Endothelial cell of umbilical vein (primary cell): ENCODE measurements at regions not wholly inside any gene's neighbourhood (a gene's known extent, or its start where the extent isn't known, plus 50 kb on each side); places are given as distances from the start of the nearest gene placed in this dataset.

Source experiments
- BruUV-seq: library from RNA; stranded (reverse); fragments of 400-500 nt; replicated peaks from 2 replicates; lab custom pipeline; 2021; lab: Mats Ljungman, UMichigan
- CTCF ChIA-PET: fragments of 300-600, 350-600 bp; sonication (Branson Sonifier 250); formaldehyde crosslinking; loops from one replicate; lab custom pipeline; 2021; ENCODE audit warnings: antibody characterized with exemption, inconsistent platforms; lab: Charles Lee
- POLR2A ChIA-PET: fragments of 300-600, 350-600 bp; sonication (Branson Sonifier 250); formaldehyde crosslinking; loops from one replicate; lab custom pipeline; 2021; ENCODE audit warnings: antibody characterized with exemption, inconsistent platforms; lab: Charles Lee
- DNase-seq: peaks from one replicate; pipeline ENCODE4 v3.0.0-alpha.2; 2011; ENCODE audit warnings: low read depth, low spot score
- FAIRE-seq: peaks from 2 replicates; lab custom pipeline; 2011; peaks lifted over from hg19 to GRCh38; lab: Jason Lieb, UNC
- H2AFZ ChIP-seq: 2 replicates; pipeline ENCODE4 v1.6.0; 2012; ENCODE audit warnings: low read depth, low read length, control low read depth, inconsistent platforms
- H3K27ac ChIP-seq: 2 replicates; pipeline ENCODE4 v1.5.1; 2011; ENCODE audit warnings: low read depth, mild to moderate bottlenecking, control low read depth, low read length, moderate library complexity; ENCODE audit not compliant: insufficient read depth
- H3K27me3 ChIP-seq, 2 experiments: 2 replicates each; pipeline versions ENCODE4 v1.6.0 to v1.6.1; 2011; ENCODE audit warnings: low read length in 2 of 2, mixed read lengths in 1 of 2; ENCODE audit not compliant: control insufficient read depth in 2 of 2, insufficient read depth in 2 of 2
- H3K36me3 ChIP-seq, 2 experiments: 2 replicates in 1 of 2; 3 replicates in 1 of 2; pipeline ENCODE4 v1.5.1; 2011; ENCODE audit warnings: low read length in 2 of 2, mild to moderate bottlenecking in 1 of 2, moderate library complexity in 1 of 2; ENCODE audit not compliant: control insufficient read depth in 2 of 2, insufficient read depth in 2 of 2; ENCODE audit errors: extremely low read depth in 1 of 2
- H3K4me1 ChIP-seq: 3 replicates; pipeline ENCODE4 v1.5.1; 2011; ENCODE audit warnings: mild to moderate bottlenecking, low read length; ENCODE audit not compliant: control insufficient read depth, insufficient read depth; ENCODE audit errors: extremely low read depth
- H3K4me2 ChIP-seq: 2 replicates; pipeline ENCODE4 v1.6.1; 2011; ENCODE audit warnings: low read length, control low read depth, mixed read lengths; ENCODE audit not compliant: insufficient read depth
- H3K4me3 ChIP-seq, 3 experiments: fragments of 200-600 bp in 1 of 3; sonication (generic), shearing (Covaris generic) in 1 of 3; replicated peaks in 1 of 3; 2 replicates each; pipeline ENCODE4 v1.5.1; 2011 to 2016; ENCODE audit warnings: control low read depth in 3 of 3, low read length in 3 of 3, mild to moderate bottlenecking in 2 of 3, inconsistent platforms in 1 of 3, low read depth in 1 of 3, moderate library complexity in 1 of 3; ENCODE audit not compliant: insufficient read depth in 1 of 3
- H3K79me2 ChIP-seq: 2 replicates; pipeline ENCODE4 v1.6.0; 2012; ENCODE audit warnings: low read length, inconsistent platforms; ENCODE audit not compliant: control insufficient read depth, insufficient read depth
- H3K9ac ChIP-seq: replicated peaks from 2 replicates; pipeline ENCODE3; 2011; ENCODE audit warnings: low read length, control low read depth; ENCODE audit not compliant: insufficient read depth; ENCODE audit errors: extremely low read depth
- H3K9me1 ChIP-seq: replicated peaks from 3 replicates; pipeline ENCODE4 v1.6.0; 2011; ENCODE audit warnings: mild to moderate bottlenecking, low read length; ENCODE audit not compliant: control insufficient read depth, insufficient read depth; ENCODE audit errors: extremely low read depth
- H3K9me3 ChIP-seq: replicated peaks from 2 replicates; pipeline ENCODE4 v1.5.1; 2012; ENCODE audit warnings: low read length, inconsistent platforms; ENCODE audit not compliant: control insufficient read depth, insufficient read depth
- H4K20me1 ChIP-seq: replicated peaks from 2 replicates; pipeline ENCODE3; 2011; ENCODE audit warnings: mild to moderate bottlenecking, low read length; ENCODE audit not compliant: control insufficient read depth, insufficient read depth; ENCODE audit errors: extremely low read depth
- EZH2 ChIP-seq: IDR thresholded peaks from 2 replicates; pipeline ENCODE4 v1.6.1; 2012; ENCODE audit warnings: borderline replicate concordance, low read depth, mild to moderate bottlenecking, moderate library complexity, low read length, inconsistent platforms; ENCODE audit not compliant: severe bottlenecking
- FOS ChIP-seq: IDR thresholded peaks from 2 replicates; pipeline ENCODE4 v1.6.1; 2011; ENCODE audit warnings: mild to moderate bottlenecking, low read length, moderate library complexity, borderline replicate concordance; ENCODE audit not compliant: insufficient read depth
- GATA2 ChIP-seq: IDR thresholded peaks from 2 replicates; pipeline ENCODE4 v1.7.0; 2011; ENCODE audit warnings: low read depth, mild to moderate bottlenecking, moderate library complexity, mixed read lengths, low read length; ENCODE audit not compliant: insufficient read length, insufficient read depth
- JUN ChIP-seq: IDR thresholded peaks from 2 replicates; pipeline ENCODE4 v1.6.1; 2011; ENCODE audit warnings: borderline replicate concordance, low read depth; ENCODE audit not compliant: insufficient read length, insufficient read depth
- MYC ChIP-seq: IDR thresholded peaks from one replicate; pipeline ENCODE4 v1.6.1; 2011; ENCODE audit warnings: mild to moderate bottlenecking, low read depth, low read length
- POLR2A ChIP-seq: IDR thresholded peaks from 2 replicates; pipeline ENCODE4 v1.6.1; 2012; ENCODE audit warnings: low read depth, mild to moderate bottlenecking, control low read depth, low read length
- POLR2AphosphoS5 ChIP-seq: IDR thresholded peaks from 2 replicates; pipeline ENCODE4 v1.6.1; 2012; ENCODE audit warnings: low read depth, mild to moderate bottlenecking, control low read depth, low read length, moderate library complexity; ENCODE audit not compliant: insufficient read depth
- dilution Hi-C: fragments of 300-500 bp; cut with MboI; formaldehyde crosslinking; loops from one replicate; pipeline ENCODE4 v1.15.0; 2019; ENCODE audit warnings: low sequenced_read_pairs; ENCODE audit not compliant: extremely low pct_ligation_motif_present
- intact Hi-C: fragments of 100-400 bp; cut with micrococcal nuclease; formaldehyde crosslinking; loops from one replicate; pipeline ENCODE4 v1.10.0; 2022
- TF ChIP-seq, protein P1 (sequence below), 2 donors: IDR thresholded peaks; 1 replicate in 1 of 2; 2 replicates in 1 of 2; pipeline ENCODE4 v1.5.1; 2011; ENCODE audit warnings: low read length in 2 of 2, mild to moderate bottlenecking in 2 of 2, moderate library complexity in 2 of 2, control low read depth in 1 of 2, inconsistent platforms in 1 of 2, low read depth in 1 of 2; ENCODE audit not compliant: insufficient read depth in 1 of 2; ENCODE audit errors: extremely low read depth in 1 of 2
- TF ChIP-seq, protein P2 (sequence below): IDR thresholded peaks from 2 replicates; pipeline ENCODE4 v1.6.1; 2011; ENCODE audit not compliant: insufficient read depth, insufficient read length

DNA sequence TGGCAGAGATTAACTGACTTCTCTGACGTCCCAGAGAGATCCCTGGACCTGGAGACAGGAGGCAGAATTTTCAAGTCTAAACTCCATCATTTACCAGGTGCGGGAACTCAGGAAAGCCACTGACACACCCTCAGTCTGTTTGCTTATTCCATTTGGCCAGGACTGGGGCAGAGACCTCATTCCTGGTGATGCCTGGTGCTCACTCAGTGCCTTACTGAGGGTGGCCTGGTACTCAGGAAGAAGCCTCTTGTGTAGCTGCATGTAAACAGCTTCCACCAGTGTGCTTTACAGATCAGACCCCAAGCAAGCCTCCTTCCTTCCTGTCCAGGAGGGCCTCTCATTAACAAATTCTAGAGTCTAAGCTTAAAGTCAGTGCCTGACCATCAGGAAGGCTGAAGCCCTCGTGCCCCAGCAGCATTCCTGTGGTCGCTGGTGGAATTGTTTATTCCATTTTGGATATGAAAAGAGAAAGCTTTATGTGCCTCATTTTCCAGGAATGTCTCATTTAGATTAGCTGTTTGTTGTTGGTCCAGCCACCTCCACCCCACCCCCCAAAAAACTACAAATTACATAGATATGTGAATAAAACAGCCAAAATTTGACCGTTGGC is 236.1 kb upstream of the CDH5 start:
- ChIA-PET CTCF (no interaction called here), POLR2A (no interaction called here)
- no peaks in the 10 kb centered on the region for H3K79me2 ChIP-seq
- no peaks in the 10 kb centered on the region for H3K36me3 ChIP-seq
- BruUV-seq = no TSS peak
- H3K9me3 ChIP-seq = no peaks in the 10 kb centered on the region
- intact Hi-C loops = no loop called here
- H2AFZ ChIP-seq = no peak overlapping the region
- no peak overlapping the region for H3K4me2 ChIP-seq
- no peak overlapping the region for H3K9ac ChIP-seq
- H3K4me3 ChIP-seq = no peak overlapping the region
- H3K27me3 ChIP-seq = peaks cover 21 to 27% of the 10 kb centered on the region in 2 experiments
- dilution Hi-C loops = no loop called here
- TF ChIP-seq POLR2AphosphoS5 = no peak
- TF ChIP-seq FOS = no peak
- TF ChIP-seq, protein P1, sequence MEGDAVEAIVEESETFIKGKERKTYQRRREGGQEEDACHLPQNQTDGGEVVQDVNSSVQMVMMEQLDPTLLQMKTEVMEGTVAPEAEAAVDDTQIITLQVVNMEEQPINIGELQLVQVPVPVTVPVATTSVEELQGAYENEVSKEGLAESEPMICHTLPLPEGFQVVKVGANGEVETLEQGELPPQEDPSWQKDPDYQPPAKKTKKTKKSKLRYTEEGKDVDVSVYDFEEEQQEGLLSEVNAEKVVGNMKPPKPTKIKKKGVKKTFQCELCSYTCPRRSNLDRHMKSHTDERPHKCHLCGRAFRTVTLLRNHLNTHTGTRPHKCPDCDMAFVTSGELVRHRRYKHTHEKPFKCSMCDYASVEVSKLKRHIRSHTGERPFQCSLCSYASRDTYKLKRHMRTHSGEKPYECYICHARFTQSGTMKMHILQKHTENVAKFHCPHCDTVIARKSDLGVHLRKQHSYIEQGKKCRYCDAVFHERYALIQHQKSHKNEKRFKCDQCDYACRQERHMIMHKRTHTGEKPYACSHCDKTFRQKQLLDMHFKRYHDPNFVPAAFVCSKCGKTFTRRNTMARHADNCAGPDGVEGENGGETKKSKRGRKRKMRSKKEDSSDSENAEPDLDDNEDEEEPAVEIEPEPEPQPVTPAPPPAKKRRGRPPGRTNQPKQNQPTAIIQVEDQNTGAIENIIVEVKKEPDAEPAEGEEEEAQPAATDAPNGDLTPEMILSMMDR (IDR thresholded peaks at IDR 0.05; ENCODE audit: extremely low read depth in 1 of 2, insufficient read depth in 1 of 2, low read depth in 1 of 2, low read length in 2 of 2) = no peak
- TF ChIP-seq POLR2A = no peak
- TF ChIP-seq MYC = no peak
- TF ChIP-seq GATA2 = no peak
- TF ChIP-seq, protein P2, sequence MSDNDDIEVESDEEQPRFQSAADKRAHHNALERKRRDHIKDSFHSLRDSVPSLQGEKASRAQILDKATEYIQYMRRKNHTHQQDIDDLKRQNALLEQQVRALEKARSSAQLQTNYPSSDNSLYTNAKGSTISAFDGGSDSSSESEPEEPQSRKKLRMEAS = no peak
- no peak for TF ChIP-seq JUN
- no peak for TF ChIP-seq EZH2
- no peaks in the 10 kb centered on the region for H4K20me1 ChIP-seq
- FAIRE-seq (no peak), DNase-seq (no peak)
- H3K9me1 ChIP-seq = no peaks in the 10 kb centered on the region
- no peaks in the 10 kb centered on the region for H3K4me1 ChIP-seq
- no peak overlapping the region for H3K27ac ChIP-seq
